ENCODE measurements at regions not wholly inside any gene's neighbourhood (a gene's known extent, or its start where the extent isn't known, plus 50 kb on each side); places are given as distances from the start of the nearest gene placed in this dataset.
"Not testable (repeated sequence)": the region's sequence is repeated elsewhere in the genome, so short reads cannot be mapped to it uniquely, and the experiment has no call there.

DNA sequence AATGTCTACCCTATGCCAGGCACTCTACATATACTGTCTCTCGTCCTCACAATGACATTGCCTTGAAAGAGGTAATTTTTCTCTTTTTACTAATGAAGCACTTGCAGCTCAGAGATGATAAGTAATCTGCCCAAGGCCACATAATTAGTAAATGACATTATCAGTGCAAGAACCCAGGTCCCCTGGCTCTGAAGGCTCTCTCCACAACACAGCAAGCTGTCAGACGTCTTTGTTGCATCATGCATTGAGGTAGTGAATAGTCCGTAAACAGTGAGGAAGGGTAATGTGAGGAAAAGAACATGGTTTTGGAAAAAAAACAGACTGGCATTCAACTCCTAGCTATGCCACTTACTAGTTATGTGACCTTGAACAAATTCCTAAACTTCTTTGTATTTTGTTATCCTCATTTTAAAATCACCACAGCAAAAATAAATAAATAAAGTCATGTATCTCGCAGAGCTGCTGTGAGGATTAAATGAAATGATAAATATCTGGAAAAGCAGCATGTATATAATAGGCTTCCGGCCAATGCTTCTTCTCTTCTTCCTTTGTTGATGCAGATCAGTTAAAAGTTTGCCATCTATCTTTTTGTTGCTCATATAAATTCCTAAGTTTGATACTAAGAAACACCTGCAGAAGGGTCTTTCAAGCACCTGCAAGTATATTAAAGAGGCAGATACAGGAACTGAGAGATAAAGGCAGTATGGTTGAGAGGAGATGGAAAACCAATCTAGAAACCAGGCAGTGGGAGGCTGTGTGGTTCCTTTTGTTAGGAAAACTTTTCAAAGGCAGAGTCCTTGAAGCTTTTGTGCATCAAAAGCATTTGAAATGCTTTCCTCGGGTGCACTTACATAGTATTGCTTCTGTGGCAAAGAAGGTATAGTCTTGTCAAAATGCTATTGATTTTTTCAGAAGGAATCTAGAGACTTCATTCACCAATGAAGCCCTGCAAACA, 82.8 kb downstream of the BTG1 start:
- DNase-seq (ENCODE audit: low read depth in 4 of 4, low spot score in 3 of 4) = no peak

DNA sequence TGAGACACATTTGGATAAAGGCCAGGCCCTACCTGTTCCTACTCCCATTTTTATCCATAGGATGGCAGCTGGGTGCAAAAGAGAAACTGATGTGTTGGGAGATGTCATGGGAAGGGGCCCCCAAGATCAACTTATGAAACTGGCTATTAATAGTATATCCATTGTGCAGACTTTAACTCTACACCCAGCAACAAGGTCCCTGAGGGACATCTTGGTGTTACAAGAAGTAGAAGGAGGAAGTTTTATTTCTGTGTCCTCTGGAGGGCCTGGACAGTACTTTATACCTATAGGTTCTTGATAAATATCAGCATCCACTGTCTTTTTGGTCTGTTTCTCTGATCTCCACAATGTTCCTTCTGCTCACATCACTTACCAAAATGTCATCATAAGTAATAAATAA, 84.6 kb downstream of the BTG1 start:
- no peak for DNase-seq (ENCODE audit: low read depth in 4 of 4, low spot score in 3 of 4)

DNA sequence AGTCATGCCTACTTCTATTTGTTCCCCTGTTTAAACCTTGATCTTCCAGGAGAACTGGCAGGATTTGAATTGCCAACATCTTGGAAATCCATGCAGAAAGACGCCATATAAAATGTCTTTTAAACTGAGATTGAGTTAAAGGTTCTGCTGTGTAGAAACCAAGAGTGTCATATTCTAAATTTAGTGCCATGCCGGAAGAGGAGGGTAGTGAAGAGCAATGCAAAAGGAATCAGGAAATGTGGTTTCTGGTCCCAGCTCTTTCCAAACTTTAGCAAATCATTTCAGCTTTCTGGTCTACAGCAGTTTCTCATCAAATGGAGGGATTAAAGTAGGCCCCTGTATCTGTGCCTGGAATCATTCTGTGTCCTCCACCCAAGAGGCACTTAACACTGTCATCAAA, 85.7 kb downstream of the BTG1 start:
- DNase-seq (ENCODE audit: low read depth in 4 of 4, low spot score in 3 of 4) = no peak

DNA sequence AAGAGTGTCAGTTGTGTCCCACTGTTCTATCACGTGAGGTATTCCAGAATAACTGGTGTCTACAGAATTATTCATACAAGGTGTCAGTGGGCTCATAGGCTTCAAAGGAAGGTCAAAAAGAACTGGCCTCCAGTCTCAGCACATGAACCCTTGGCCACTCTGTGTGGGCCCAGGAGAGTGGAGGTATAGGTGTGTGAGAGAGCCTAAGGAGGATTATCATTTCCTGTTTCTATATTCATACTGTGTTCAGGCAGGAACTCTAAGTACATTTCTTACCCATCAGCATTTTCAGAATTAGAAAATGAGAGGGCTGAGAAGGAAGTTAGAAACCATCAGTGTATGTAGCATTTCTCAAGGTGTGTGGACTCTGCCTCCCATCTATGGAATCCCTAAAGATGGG, 87.0 kb downstream of the BTG1 start:
- DNase-seq (ENCODE audit: low read depth in 4 of 4, low spot score in 3 of 4) = no peak

DNA sequence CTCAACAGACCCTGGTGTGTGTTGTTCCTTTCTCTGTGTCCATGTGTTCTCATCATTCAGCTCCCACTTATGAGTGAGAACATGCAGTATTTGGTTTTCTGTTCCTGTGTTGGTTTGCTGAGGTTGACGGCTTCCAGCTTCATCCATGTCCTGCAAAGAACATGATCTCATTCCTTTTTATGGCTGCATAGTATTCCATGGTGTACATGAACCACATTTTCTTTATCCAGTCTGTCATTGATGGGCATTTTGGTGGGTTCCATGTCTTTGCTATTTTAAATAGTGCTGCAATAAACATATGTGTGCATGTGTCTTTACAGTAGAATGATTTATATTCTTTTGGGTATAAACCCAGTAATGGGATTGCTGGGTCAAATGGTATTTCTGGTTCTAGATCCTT, 88.9 kb downstream of the BTG1 start:
- not testable (repeated sequence) for DNase-seq (ENCODE audit: low read depth in 4 of 4, low spot score in 3 of 4)

DNA sequence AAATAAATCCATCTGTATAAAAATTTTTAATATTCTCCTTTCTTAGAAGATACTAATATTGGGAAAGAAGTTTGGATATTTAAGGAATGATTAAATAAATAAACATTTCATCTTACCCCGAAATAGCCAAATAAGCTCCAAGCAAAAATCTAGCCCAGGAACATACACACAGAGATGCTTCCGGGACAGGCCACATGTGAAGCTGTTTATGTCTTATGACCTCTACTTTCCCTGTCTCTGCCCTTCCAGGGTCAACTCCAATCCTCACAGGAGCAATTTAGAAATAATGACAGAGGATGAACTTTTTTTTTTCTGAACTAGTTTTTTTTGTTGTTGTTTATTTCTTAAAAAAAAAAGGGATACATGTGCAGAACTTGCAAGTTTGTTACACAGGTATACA, 89.4 kb downstream of the BTG1 start:
- no peak for DNase-seq (ENCODE audit: low read depth in 4 of 4, low spot score in 3 of 4)

DNA sequence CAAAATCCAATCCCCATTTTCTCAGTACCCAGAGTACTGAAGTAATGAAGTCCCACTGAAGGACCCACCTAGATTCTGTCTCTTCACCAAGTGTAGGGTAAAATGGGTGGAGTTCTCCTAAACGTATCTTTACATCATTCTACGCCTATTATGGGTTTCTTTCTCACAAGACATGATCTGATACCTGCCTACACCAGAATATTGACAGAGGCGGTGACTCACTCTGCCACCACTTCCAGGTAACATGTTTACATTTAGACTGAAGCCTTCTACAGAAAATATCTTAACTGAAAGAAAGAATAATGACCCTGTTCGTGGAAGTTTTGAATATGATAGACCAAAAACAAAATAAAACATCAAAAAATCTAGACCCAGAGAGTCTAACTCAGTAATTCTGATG, 89.8 kb downstream of the BTG1 start:
- no peak for DNase-seq (ENCODE audit: low read depth in 4 of 4, low spot score in 3 of 4)

DNA sequence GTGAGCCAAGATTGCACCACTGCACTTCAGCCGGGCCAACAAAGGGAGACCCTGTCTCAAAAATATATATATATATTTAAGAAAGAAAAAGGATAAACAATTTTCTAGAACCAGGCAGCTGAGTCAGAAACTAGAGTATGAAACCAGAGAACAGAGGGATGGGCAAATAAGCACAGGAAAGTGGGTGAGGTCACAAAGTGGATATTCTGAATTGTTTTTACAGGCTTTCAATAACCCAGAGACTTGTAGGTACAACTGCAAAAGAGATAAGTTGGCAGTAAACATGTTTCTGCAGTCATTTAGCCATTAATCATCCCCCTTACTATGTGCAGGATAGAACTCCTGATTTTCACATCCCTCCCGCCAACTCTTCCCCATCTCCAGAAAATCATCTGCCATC, 94.2 kb downstream of the BTG1 start:
- DNase-seq (ENCODE audit: low read depth in 4 of 4, low spot score in 3 of 4) = no peak

DNA sequence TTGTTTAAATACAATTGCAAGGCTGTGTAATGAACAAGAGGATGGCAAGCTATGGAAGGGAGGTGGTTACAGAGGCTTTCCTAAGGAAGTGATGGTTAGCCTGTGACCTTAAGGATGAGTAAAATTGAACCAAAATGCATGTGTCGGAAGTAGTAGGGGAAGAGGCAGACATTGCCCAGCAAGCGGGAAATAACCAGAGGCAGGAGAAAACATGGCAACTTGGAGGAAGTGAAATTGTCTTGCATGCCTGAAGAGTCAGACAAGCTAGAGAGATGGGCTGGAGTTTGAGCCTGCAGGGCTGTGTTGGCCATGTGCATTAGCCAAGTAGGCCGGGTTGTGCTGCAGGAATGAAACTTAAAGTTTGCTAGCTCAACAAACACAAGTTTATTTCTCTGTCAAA, 96.2 kb downstream of the BTG1 start:
- DNase-seq (ENCODE audit: low read depth in 4 of 4, low spot score in 3 of 4) = no peak

DNA sequence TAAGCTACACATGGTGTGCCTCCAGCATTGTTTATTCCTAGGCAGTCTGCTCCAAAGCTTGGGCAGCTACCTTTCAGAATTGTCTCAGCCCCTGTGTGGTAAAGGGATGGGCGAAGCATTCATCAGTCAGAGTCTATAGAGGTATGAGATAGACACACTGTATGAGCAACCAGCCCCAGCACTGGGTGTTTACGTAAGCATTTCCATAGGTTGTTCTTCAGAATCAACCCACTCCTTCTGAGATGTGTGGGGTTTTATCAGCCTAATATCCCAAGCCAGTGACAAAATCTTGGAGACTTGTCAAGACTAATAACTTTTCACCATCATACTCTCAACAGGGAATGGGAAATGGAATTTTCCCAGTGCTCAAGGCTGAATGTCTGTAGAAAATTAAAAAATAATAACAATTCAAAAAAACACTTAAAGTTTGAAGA, 98.2 kb downstream of the BTG1 start:
- DNase-seq (ENCODE audit: low read depth in 4 of 4, low spot score in 3 of 4) = no peak

DNA sequence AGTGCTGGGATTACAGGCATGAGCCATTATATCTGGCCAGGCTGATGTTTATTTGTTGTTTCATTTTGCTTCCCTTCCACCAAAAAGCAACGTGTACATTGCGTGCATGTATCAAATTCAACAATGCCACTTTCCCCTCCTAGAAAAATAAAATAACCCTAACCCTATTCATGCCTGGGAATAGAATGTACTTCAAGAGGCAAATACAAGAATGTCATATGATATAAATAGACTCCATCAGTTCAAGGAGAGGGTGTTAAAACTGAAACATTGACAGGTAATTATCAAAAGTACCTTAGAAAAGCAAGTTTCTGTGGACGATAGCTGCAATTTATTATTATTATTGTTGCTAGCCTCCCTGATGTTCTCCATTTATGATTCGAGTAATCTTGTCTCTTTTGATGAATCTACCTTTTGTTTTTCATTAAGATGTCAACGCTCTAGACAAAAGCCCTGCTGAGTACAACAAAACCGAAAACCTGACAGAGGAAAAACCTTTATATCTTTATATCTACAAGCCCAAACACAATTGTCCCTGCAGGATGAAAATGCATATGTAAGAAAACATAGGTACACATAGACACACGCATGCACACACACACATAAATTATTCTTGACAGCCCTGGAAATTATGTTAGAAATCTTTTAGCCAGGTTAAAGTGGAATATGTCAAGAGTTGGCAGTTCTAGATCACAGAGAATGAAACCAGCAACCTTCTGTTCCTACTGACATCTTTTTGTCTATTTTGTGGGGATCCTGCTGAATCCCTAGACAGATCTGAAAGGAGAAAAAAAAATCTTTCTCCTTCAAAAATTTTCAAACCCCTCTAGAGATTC, 98.9 kb downstream of the BTG1 start:
- DNase-seq (ENCODE audit: low read depth in 4 of 4, low spot score in 3 of 4) = no peak

DNA sequence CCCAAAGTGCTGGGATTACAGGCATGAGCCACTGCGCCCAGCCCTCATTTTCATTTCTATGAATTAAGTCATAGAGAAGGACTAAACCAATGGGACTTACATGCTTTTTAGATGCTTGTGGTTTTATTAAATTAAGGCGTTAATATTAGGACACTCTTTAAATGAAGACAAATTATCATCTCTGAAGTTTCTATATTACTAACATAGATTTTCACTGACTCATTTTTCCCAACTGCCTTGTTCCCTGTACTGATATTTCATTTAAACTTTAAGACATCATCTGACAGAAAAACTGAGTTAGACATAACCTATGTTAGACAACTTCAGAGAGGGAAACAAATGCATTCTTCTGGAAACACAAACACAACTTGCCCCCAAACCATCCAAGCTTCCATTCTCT, 99.8 kb downstream of the BTG1 start:
- no peak for DNase-seq (ENCODE audit: low read depth in 4 of 4, low spot score in 3 of 4)

DNA sequence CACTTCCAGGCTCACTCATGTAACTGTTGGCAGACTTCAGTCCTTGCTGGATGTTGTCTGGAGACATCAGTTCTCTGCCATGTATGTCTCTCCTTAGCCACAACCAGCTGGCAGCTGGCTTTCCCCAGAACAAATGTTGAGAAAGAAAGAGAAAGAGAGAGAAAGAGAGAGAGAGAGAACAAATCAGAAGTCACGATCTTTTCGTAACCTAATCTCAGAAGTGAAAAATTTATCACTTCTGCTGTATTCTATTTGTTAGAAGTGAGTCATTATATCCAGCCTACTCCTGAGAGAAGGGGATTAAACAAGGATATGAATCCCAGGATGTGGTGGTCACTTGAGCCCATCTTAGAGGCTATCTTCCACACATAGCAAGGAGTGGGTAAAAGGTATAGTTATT, 101.2 kb downstream of the BTG1 start:
- DNase-seq (ENCODE audit: low read depth in 4 of 4, low spot score in 3 of 4) = no peak

DNA sequence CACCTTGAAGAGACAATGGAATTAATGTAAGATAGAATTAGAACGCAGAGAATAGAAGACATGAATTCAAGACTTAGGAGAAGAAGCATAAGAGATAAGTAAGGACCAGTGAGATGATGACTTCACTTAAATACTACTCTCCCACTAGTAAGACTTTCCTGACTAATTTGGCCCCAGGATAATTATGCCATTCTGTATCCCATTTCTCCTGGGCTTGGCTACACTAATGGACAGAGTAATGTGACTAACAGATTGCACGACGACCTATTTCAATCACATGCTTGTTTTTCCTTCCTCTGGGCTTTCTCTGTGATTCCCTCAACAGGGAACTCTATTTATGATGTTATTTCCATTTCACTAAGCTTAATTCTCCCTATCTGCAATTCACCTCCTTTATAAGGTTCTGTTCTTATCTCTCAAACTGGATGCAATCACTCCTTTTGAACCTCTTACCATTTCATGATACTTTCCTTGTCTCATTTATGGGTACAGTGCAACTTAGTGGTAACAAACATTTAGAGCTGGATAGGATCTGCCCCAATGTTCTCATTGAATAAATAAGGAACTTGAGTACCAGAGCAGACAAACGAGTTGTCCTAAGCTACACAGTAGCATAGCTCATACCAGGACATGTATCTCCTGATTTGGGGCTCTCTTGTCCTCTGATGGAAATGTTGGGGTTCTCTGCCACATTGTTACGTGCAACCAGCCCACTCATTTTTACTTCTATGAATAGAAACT, 102.7 kb downstream of the BTG1 start:
- no peak for DNase-seq (ENCODE audit: low read depth in 4 of 4, low spot score in 3 of 4)

DNA sequence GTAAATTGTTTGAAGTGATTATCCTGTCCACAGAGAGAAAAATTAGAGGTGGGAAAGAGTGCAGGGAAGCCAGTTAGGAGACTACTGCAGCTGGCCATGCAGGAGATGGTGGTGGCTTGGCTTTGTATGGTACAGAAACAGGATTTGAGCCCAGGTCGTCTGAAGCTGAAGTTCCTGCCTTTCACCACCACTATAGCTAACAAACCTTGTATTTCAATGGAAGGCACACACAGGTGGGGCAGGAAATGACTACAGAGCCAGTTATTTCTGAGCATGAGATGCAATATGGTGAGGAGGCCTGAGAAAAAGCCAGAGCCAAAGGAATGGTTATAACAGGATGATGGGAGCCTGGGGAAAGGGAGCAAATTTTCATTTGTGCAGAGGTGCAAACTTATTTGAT, 103.9 kb downstream of the BTG1 start:
- no peak for DNase-seq (ENCODE audit: low read depth in 4 of 4, low spot score in 3 of 4)

DNA sequence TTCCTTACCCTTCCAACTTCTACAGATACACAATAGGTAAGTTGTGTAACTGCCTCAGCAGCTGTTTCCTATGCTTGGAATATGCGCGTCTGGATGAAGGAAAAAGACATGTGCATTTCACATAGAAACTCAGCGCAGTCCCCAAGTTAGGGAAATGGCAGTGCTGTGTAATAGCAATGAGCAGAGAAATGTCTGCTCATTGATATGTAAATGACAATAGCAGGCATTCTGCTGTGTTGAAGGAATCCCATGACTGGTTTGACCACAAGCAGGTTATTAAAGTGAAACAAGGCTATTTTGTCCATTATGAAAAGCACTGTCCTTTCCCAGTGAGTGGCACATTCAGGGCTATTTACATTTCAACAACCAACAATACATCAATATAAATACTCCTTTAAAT, 106.6 kb downstream of the BTG1 start:
- no peak for DNase-seq (ENCODE audit: low read depth in 4 of 4, low spot score in 3 of 4)

DNA sequence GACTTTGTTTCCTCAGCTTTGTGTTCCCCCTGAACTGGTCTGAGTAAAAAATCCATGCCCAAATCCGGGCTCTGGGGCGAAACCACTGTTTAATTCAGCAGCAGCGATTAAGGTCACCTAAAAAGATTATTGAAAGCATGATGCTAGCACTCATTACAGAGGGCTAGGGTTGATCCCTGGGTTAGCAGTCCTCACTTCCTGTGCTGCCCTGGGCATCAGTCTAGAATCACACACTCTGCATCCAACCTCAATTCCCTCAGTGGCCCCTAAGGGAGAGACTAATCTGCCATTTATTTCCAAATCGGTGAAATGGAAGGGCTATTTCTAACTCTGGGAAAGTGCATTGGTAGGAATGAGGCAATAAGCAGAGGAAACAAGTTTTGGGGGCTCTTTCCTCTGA, 107.2 kb downstream of the BTG1 start:
- no peak for DNase-seq (ENCODE audit: low read depth in 4 of 4, low spot score in 3 of 4)

DNA sequence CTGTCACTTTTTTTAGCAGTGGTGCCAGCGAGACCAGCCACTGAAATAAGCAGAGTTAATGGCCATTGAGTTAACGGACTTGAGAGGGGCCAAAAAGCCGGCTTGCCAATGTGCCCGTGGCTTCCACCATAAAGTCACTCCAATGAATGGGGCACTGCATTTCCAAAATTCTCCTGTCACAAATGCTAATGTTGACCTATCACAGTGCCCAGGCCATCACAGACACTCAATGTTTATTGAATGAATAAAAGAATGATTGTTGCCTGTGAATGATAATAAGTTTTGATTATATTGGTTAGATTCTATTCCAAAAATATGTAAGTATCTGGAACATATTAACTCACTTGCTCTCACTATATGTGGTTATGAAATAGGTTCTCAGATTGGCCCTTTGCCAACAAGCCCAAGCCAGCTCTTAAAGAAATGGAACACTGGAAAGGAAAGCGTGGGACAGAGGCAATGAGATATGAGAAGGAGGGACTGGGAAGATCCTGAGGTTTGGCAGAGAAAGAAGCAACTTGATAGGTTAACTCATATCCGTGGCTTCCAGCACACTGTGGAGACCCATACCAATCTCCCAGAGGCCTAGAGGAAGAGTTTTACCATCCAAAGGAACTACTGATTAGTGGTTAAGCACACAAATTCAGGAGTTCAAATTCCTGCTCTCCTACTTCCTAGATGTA, 108.7 kb downstream of the BTG1 start:
- no peak for DNase-seq (ENCODE audit: low read depth in 4 of 4, low spot score in 3 of 4)

DNA sequence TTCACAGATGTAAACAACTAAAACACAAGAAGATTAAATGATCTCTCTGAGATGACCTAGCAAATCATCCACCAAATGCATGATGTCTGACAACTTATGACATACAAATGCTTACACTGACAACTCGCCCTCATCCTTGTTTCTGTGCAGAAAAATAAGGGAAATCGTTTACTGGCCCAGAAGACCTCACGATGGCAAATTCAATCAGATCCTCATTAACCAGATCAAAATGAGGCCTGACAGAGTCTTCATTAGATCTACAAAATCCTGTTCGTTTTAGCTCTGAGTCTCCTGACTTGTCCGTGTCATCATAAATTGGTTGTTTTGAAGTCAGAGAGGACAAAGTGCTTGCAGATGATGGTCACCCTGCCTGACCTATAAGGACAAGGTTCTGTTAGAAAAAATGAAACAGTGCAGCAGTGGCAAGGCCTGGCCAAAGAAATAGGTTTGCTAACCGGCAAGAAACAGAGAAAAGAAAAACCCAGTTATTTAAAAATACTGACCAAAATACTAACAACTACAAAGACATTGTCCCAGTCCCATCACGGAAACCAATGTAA, 109.5 kb downstream of the BTG1 start:
- DNase-seq (ENCODE audit: low read depth in 4 of 4, low spot score in 3 of 4) = no peak

DNA sequence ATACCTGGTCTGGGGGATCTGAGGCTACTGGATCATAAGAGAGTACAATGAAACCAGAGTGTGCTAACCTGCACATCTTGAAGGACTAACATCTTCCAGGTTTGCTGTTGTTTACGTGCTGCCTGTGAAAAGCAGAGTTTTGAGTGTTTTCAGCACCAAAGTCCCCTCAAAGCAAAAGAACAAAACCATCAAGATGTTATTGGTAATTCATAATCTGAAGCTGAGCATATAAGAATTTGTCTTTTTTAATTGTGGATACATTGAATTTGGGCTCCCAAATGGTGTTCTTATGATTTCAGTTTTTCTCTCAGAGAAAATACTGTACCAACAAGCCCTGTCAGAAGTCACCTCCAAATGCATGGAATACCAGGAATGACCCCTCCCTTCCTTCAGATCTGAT, 110.2 kb downstream of the BTG1 start:
- no peak for DNase-seq (ENCODE audit: low read depth in 4 of 4, low spot score in 3 of 4)
